GM23338 (cell line): ENCODE measurements at regions not wholly inside any gene's neighbourhood (a gene's known extent, or its start where the extent isn't known, plus 50 kb on each side); places are given as distances from the start of the nearest gene placed in this dataset.

Experiments used
- CREB1 ChIP-seq: fragments of 250-450 bp; sonication (Bioruptor Pico); IDR thresholded peaks from 2 replicates; pipeline ENCODE4 v1.5.0; 2020; ENCODE audit warnings: low read depth, mild to moderate bottlenecking, moderate library complexity
- CTCF ChIP-seq, 2 experiments: fragments of 200-600 bp in 1 of 2; sonication (generic) in 1 of 2; conservative IDR thresholded peaks; 2 replicates each; pipeline versions ENCODE4 v1.5.1 to v1.6.1; 2016 to 2017; ENCODE audit warnings: antibody characterized with exemption in 2 of 2, low read depth in 2 of 2, mild to moderate bottlenecking in 2 of 2, moderate library complexity in 1 of 2
- EZH2 ChIP-seq: fragments of 200-600 bp; sonication (generic); IDR thresholded peaks from one replicate; pipeline ENCODE4 v1.8.0; 2017; ENCODE audit warnings: antibody characterized with exemption, mild to moderate bottlenecking, low read depth; ENCODE audit not compliant: unreplicated experiment
- EZH2phosphoT487 ChIP-seq: fragments of 200-600 bp; sonication (generic); IDR thresholded peaks from one replicate; pipeline ENCODE4 v1.8.1; 2018; ENCODE audit warnings: antibody characterized with exemption; ENCODE audit not compliant: unreplicated experiment

- TF ChIP-seq CTCF (conservative IDR thresholded peaks at IDR 0.05; ENCODE audit: low read depth in 2 of 2), result no peak
- no peak for TF ChIP-seq EZH2
- no peak for TF ChIP-seq EZH2phosphoT487
- no peak for TF ChIP-seq CREB1 (CRISPR knock-in tag)
Observed at GRCh38 chr4:111450867-111451266, 694.4 kb upstream of the FAM241A start.
